ENCODE measurements at regions not wholly inside any gene's neighbourhood (a gene's known extent, or its start where the extent isn't known, plus 50 kb on each side); places are given as distances from the start of the nearest gene placed in this dataset.

DNA sequence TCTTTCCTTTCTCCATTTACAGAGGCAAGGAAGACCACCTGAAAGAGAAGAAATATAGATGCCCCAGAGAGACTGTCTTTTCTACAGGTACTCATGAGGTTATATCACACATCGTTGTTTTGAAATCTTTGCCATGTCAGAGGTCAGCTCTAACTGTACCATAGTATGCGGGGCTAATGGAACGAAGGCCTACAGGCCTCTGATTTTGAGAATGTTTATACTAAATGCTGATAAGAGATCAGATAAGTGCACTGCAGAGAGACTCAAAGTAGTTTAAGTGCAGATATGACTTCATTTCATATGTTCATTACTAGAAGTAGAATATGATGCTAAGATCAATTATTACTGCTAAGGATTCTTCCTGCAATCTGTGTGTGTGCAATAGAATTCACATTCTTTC is 1005.0 kb downstream of the GALC start:
- TF ChIP-seq, protein P1, sequence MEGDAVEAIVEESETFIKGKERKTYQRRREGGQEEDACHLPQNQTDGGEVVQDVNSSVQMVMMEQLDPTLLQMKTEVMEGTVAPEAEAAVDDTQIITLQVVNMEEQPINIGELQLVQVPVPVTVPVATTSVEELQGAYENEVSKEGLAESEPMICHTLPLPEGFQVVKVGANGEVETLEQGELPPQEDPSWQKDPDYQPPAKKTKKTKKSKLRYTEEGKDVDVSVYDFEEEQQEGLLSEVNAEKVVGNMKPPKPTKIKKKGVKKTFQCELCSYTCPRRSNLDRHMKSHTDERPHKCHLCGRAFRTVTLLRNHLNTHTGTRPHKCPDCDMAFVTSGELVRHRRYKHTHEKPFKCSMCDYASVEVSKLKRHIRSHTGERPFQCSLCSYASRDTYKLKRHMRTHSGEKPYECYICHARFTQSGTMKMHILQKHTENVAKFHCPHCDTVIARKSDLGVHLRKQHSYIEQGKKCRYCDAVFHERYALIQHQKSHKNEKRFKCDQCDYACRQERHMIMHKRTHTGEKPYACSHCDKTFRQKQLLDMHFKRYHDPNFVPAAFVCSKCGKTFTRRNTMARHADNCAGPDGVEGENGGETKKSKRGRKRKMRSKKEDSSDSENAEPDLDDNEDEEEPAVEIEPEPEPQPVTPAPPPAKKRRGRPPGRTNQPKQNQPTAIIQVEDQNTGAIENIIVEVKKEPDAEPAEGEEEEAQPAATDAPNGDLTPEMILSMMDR (IDR thresholded peaks at IDR 0.05; ENCODE audit: low read depth, low read length, missing input control): no peak
- TF ChIP-seq TAF1 (conservative IDR thresholded peaks at IDR 0.05): no peak
